ENCODE measurements at regions not wholly inside any gene's neighbourhood (a gene's known extent, or its start where the extent isn't known, plus 50 kb on each side); places are given as distances from the start of the nearest gene placed in this dataset.

GRCh38 chr9:103649086-103649485 is 445.0 kb upstream of the SMC2 start:
- DNase-seq = peak in 1 of 2 experiments; percentile 18

GRCh38 chr9:103658156-103658555 is 436.0 kb upstream of the SMC2 start:
- no peak for DNase-seq

- DNase-seq = no peak
Measured at GRCh38 chr9:103660830-103661229, 433.3 kb upstream of the SMC2 start.

DNA sequence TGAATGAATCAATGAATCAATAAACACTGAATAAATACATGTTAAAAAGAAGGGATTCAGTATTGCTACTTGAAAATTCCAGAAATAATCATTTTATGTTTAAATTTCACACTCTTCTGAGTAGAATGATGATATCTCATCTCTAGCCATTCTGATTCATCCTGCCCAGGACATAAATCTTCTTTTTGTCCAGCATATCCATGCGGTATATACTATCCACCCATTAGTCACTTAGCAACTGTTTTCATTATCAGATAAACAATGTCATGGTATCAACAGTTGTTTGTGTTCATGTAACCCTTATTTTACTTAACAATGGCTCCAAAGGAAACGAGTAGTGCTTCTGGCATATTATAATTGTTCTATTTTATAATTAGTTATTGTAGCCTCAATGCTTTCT is 432.4 kb upstream of the SMC2 start:
- DNase-seq = peak; percentile 15 to 34

DNA sequence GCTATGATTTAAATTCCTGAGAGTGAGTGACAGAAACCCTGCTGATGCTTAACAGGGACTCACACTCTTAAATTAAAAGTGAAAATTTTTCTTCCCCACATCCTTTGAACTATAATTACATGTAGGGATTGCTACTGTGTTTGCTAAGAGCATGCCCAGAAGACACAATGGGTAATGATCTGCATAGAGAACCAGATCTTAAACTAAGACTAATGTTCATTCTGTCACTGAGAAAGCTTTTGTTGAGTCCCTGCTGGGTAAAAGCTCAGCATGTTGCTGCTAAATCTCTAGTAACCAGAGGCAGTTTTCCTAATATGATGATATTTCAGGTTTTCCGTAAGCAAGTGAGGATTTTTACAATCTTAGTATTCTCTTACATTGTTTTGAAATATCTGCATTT is 424.8 kb upstream of the SMC2 start:
- DNase-seq = peak in 1 of 2 experiments; percentile 23

DNA sequence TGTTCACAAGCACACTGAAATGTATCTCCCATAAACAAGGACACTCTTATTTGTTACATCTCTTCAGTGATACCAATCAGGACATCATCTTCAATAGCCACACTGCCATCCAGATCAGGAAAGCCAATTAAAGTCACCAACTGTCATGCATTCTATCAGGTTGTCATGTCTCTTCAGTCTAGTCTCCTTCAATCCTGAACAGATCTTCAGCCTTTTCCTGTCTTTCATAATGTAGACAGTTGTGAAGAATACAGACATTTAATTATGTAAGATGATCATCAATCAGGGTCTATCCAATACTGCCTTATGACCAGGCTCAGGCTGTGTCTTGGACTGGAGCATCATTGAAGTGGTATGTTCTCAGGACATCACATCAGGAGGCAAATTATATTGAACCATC is 419.8 kb upstream of the SMC2 start:
- DNase-seq = no peak

- no peak for DNase-seq
Measured at GRCh38 chr9:103680581-103680980, 413.5 kb upstream of the SMC2 start.

DNA sequence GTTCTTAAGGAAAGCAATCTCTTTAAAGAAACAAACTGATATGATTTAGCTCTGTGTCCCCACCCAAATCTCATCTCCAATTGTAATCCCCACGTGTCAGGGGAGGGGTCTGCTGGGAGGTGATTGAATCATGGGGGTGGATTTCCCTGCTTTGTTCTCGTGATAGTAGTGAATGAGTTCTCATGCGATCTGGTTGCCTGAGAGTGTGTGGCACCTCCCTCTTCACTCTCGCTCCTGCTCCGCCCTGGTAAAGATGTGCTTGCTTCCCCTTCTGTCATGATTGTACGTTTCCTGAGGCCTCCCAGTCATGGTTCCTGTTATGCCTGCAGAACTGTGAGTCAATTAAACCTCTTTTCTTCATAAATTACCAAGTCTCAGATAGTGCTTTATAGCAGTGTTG is 412.7 kb upstream of the SMC2 start:
- DNase-seq = no peak

GRCh38 chr9:103700195-103700962 is 393.7 kb upstream of the SMC2 start:
- no peak for DNase-seq

- peak; percentile 89 to 99 for DNase-seq
Measured at GRCh38 chr9:103702572-103702971, 391.5 kb upstream of the SMC2 start.

- no peak for DNase-seq
Measured at GRCh38 chr9:103707181-103707580, 386.9 kb upstream of the SMC2 start.

- DNase-seq = no peak
Measured at GRCh38 chr9:103709366-103709765, 384.7 kb upstream of the SMC2 start.

GRCh38 chr9:103713631-103714030 is 380.5 kb upstream of the SMC2 start:
- no peak for DNase-seq

DNA sequence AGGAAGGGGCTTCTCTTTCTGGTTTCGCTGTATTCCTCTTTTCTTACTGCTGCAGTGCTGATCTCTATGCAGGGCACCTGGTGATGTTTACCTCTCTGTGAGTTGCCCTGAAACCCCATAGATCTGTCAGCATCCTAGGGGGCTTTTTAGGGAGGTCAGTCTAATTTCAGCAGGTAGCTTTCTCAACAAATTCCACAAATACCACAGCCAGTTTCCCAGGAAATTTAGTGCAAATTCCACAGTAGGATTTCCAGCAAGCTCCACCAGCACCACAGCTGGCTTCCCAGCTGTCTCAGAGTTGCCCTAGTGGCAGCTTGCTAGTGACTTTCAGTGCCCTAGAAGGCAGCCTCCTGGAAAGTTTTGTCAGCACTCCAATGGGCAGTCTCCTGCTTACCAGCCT is 379.1 kb upstream of the SMC2 start:
- no peak for DNase-seq

GRCh38 chr9:103721056-103721455 is 373.1 kb upstream of the SMC2 start:
- no peak for DNase-seq

- DNase-seq = no peak
Measured at GRCh38 chr9:103730866-103731265, 363.2 kb upstream of the SMC2 start.

DNA sequence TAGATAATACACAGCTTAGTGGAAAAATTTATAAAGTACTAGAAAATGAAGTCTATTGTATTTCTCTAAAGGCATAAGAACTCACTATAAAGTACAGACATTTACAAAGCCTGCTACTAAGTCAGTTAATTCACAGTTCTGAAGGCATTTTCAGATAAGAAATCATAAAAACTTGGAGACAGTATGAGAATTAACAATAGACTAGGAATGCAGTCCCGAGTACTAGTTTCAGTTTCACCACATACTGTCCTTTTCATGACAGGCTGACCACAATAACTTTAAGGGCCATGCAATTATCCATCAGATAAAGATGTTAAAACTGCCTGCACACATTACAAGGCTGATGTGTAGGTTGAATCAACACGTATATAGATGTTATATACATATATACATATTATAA is 362.6 kb upstream of the SMC2 start:
- DNase-seq = no peak

DNA sequence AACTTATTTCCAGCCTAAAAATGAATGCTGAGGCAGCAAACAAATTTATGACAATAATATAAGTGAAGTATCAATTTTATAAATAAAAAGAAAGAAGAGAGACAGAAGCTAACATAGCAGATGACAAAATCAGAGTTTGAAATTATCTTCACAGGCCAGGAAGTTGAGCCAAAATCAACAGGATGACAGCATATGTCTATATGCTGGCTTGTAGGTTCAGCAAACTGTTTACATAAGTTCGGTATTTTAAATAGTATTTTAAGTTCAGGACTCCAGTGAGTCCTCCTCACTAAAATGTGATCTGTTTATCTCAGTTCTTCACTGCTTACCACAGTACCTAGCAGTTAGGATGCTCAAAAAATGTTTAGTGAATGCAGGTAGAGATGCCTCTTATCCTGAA is 359.6 kb upstream of the SMC2 start:
- peak in 1 of 2 experiments; percentile 18 for DNase-seq

DNA sequence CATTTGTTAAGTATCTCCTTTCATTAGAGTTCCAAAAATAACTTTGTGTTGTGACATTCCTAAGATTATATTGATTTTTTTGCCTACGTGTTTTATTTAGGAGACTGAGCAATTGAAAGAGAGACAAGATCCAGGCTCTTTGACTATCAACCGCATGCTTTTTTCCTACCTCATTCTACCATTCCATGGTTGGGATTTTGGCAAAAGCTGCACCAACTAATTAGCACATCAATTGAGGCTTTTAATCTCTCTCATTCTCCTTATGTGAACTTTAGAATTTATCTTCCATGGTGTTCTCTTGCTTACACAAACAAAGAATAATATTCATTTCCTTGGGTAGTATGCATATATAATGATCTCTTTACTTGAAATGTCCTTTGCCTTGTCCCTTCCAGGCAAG is 338.7 kb upstream of the SMC2 start:
- no peak for DNase-seq

DNA sequence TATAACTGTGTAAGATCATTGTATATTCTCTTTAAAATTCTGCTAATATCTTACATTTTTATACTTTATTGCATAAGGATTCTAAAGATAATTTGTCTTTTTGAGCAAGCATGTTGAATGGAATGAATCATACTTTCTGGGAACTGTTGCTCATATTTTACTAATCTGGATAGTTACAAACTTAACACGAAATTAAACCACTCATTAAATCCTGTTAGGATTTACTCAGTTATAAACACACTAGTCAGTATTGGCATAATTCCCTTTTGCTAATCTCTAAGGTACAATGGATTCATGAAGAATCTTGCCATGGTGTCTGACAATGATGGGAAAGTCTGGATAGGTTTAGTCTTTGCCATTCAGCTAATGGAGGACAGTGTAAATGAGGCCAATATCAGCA is 338.1 kb upstream of the SMC2 start:
- no peak for DNase-seq

GRCh38 chr9:103757062-103757461 is 337.0 kb upstream of the SMC2 start:
- DNase-seq = no peak

GRCh38 chr9:103761466-103761865 is 332.6 kb upstream of the SMC2 start:
- no peak for DNase-seq

DNA sequence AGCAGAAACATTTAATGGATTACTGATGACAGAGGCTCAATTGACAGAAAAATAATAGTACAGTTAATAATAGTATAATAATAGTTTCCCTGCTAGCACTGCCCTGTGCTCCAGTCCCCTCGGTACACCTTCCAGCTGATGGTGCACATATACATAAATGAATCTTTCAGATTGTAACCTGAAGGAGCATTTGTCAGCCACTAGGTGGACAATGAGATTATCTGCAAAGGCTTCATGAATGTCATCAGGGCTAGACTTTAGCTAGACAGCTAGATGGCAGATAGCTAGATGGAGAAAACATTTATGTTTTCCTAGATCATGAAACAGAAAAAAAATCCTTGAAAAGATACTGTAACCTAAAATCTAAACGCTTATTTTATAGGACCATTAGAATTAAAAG is 304.4 kb upstream of the SMC2 start:
- DNase-seq = peak; percentile 12 to 15

- DNase-seq = no peak
Measured at GRCh38 chr9:103798620-103799019, 295.5 kb upstream of the SMC2 start.

DNA sequence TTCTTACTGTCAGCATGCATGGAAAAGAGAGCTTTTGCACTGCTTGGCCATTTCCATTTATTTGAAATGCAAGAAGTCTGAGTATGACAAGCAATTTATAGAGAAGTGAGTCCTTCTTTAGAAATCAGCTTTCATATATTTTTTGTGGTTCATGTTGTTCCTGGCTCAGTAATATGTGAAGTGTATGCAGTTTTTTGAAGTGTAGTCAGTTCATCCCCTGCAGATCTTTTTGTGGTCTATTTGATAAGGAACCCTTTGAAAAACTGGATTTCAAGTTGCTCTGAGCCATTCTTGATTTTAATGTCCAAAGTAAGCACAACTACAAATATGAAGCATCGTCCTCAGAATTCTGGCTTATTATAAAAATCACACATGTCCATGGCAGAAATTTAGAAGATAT is 294.1 kb upstream of the SMC2 start:
- no peak for DNase-seq
